Epithelial cell of esophagus (primary cell): ENCODE measurements at regions not wholly inside any gene's neighbourhood (a gene's known extent, or its start where the extent isn't known, plus 50 kb on each side); places are given as distances from the start of the nearest gene placed in this dataset.

Source experiments
- DNase-seq: peaks from one replicate; pipeline ENCODE4 v3.0.0; 2010; ENCODE audit warnings: low read depth
- H3K4me3 ChIP-seq: 2 replicates; pipeline ENCODE4 v1.5.1; 2011; ENCODE audit warnings: mild to moderate bottlenecking, low read length, control low read depth
- CTCF ChIP-seq: IDR thresholded peaks from 2 replicates; pipeline ENCODE4 v1.5.1; 2011; ENCODE audit warnings: low read depth, mild to moderate bottlenecking, low read length, control low read depth, inconsistent platforms; ENCODE audit not compliant: insufficient read depth; ENCODE audit errors: missing control alignments

DNA sequence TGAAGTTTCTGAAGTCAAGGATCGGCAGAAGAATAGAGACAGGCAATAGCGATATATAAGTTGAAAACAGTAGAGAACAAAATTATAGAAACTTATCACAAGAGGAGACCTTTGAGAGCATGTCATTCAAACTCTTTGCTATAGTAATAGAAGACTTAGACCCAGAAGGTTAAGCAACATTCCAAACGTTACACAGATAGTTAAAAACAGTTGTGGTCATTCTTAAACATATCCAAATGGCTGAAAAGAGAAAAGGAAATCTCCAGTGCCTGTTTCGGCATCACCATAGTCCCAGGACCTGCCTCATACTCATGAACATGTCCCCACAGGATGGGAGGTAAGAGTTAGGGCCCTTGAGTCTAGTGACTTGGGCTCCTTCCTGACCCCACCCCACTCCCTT lies 258.1 kb upstream of the NOCT start:
- no peak overlapping the region for H3K4me3 ChIP-seq
- no peak for DNase-seq
- TF ChIP-seq CTCF: no peak

DNA sequence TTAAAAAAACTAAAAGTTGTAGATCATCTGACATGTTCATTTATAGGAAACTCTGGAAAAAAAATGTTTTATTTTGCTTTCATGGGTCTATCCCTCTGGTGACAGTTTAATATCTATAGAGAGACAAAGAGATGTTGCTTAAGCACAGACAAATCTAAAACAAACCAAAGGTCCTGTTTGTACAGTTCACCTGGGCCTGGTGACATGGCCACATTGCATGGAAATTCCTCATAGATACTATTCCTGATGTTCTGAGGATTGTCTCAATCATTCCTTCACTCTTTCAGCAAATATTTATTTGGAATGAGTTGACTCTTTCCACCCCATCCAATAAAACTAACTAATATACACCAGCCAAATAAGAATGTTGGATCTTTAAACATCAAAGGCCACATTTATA lies 259.1 kb upstream of the NOCT start:
- no peak for TF ChIP-seq CTCF
- DNase-seq: no peak

GRCh38 chr4:138751309-138751708 lies 264.3 kb upstream of the NOCT start:
- no peak overlapping the region for H3K4me3 ChIP-seq
- no peak for TF ChIP-seq CTCF
- peak; percentile 46 for DNase-seq

More for the DNA sequence above, 259.1 kb upstream of the NOCT start:
- H3K4me3 ChIP-seq: no peak overlapping the region

DNA sequence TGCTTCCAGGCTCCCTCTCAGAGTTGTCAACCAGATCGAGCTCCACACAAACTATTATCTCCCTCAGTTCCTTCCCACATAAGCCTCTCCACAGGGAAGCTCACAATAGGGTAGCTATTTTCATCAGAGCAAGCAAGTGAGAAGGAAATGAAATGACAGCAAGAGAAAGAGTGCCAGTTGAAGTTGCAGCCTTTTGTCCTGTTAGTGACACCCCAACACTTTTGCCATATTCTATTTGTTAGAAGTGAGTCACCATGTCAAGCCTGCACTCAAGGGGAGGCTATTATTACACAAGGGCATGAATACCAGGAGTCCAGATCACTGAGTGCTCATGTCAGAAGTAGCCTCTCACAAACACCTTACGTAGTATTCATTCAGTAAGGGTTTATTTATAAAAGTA lies 266.3 kb upstream of the NOCT start:
- no peak for TF ChIP-seq CTCF
- DNase-seq: peak; percentile 79
- H3K4me3 ChIP-seq: no peak overlapping the region

- H3K4me3 ChIP-seq: no peak overlapping the region
- TF ChIP-seq CTCF: no peak
- no peak for DNase-seq
Measured at GRCh38 chr4:138741766-138742377, 273.7 kb upstream of the NOCT start.

DNA sequence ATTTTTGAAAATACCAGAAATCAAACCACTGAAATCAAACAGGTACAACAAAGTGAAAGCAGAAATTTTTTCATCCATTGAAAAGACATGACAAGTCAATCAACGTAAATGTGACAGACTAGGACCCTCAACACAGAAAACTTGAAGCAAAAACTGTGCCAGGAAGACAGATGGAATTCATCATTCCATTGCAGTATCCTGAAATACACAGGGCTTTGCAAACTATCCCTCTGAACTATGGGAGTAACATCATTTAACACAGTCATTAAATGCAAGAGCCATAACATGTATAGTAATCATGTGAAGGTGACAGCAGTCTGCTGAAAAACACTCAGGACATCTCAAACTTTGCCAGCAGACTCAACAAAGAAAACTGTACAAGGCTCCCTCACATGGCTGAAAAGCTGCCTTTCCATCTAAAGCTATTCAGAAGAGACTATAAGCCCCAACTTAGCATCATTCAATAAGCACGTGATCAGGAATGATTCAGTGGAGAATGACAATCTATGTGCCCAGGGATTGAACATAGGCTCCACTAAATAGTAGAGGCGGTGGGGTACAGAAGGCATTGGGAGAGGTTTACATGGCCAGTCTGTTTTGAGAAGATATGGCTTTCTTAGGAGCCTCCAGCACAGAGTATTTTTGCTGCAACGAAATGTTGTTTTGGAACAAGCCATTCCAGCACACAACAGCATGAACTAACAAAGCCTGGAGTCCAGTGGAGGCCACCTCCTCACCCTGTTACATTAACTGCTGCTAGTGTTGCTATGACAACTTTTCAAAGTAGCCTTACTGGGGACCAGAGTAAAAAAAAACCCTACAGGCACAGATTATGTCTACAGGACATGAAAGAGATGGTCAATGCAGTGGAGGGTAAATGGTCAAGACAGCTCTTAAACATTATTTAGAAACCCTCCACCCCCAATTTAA lies 274.5 kb upstream of the NOCT start:
- H3K4me3 ChIP-seq: no peak overlapping the region
- TF ChIP-seq CTCF: no peak
- DNase-seq: no peak
